ENCODE measurements at regions not wholly inside any gene's neighbourhood (a gene's known extent, or its start where the extent isn't known, plus 50 kb on each side); places are given as distances from the start of the nearest gene placed in this dataset.

DNA sequence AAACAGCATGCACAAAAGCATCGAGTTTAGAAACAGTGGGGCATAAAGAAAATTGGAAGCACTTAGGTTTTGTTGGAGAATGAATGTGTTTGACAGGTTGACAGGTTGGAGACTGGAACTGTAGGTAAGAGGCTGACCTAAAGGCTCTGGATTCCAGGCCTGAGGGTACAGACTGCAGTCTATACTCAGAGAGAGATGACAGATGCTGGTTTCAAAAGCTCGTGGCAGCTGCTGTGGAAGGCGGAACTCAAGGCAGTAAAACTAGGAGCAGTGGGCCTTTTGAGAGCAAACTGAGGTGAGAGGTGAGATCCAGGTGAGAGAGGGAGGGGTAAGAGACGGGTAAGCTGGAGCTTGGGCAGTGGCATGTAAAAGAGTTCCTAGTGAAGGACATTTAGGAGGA lies 415.2 kb downstream of the TRIML1 start:
- Mint-ChIP-seq H3K9me3 (peaks cover 3% of the 10 kb centered on the region), H3K4me3 (no peak overlapping the region), H3K36me3 (no peaks in the 10 kb centered on the region), H3K27me3 (no peaks in the 10 kb centered on the region), H3K4me1 (no peaks in the 10 kb centered on the region), H3K27ac (no peak overlapping the region)
- no peak for DNase-seq

- Mint-ChIP-seq H3K4me1 (no peaks in the 10 kb centered on the region), H3K27me3 (no peaks in the 10 kb centered on the region), H3K4me3 (no peak overlapping the region), H3K36me3 (no peaks in the 10 kb centered on the region), H3K27ac (no peak overlapping the region), H3K9me3 (peaks cover 6% of the 10 kb centered on the region)
- no peak for DNase-seq
Measured at GRCh38 chr4:188573104-188573503, 433.9 kb downstream of the TRIML1 start.

DNA sequence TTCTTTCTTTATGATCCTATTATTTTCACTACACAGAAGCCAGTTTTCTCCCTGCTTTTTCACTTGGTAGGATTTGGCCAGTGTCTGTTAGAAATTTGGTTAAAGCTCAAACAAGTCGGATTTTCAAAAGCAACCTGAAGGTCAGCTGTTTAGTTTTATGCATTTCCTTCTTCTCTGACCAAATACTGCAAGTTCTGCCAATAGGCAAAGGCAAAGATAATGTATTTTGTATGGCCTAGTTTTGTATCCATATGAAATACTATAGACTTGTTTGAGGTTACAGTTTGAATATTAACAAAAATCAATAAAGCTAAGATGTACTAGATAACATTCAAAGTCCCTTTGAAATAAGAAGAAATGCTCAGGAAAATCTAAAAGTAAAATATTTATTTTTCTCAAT lies 439.4 kb downstream of the TRIML1 start:
- Mint-ChIP-seq H3K4me3 (no peak overlapping the region), H3K27me3 (no peaks in the 10 kb centered on the region), H3K27ac (no peak overlapping the region), H3K9me3 (peaks cover 9% of the 10 kb centered on the region), H3K4me1 (no peaks in the 10 kb centered on the region), H3K36me3 (no peaks in the 10 kb centered on the region)
- DNase-seq: no peak

DNA sequence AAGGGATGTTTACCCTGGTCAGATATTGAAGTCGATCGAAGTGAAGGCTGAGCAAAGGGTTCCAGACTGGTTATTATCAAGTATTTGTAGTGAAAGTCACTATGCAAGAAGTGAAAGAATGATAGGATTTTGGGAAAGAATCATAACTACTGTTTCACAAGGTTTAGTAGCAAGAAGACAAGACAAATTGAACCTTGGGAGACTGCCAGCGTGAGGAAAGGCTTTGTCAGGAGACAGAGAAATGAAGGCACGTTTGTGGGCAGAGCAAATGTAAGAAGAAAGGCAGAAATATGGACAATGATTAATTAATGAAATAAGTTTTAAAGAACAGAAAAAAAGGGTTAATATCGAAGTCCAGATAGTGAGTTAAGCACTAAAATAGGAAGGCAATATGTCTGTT lies 456.8 kb downstream of the TRIML1 start:
- DNase-seq: no peak
- Mint-ChIP-seq H3K4me3 (no peak overlapping the region), H3K27ac (no peak overlapping the region), H3K9me3 (peaks cover 11% of the 10 kb centered on the region), H3K4me1 (no peaks in the 10 kb centered on the region), H3K36me3 (no peaks in the 10 kb centered on the region), H3K27me3 (no peaks in the 10 kb centered on the region)

- H3K4me1 Mint-ChIP-seq: no peaks in the 10 kb centered on the region
- H3K27me3 Mint-ChIP-seq: no peaks in the 10 kb centered on the region
- DNase-seq: no peak
- peaks cover 8% of the 10 kb centered on the region for H3K9me3 Mint-ChIP-seq
- H3K4me3 Mint-ChIP-seq: no peak overlapping the region
- no peak overlapping the region for H3K27ac Mint-ChIP-seq
- no peaks in the 10 kb centered on the region for H3K36me3 Mint-ChIP-seq
Measured at GRCh38 chr4:188603646-188604045, 464.4 kb downstream of the TRIML1 start.

- H3K27ac Mint-ChIP-seq: no peak overlapping the region
- no peaks in the 10 kb centered on the region for H3K36me3 Mint-ChIP-seq
- H3K9me3 Mint-ChIP-seq: peaks cover 1% of the 10 kb centered on the region
- no peak for DNase-seq
- no peak overlapping the region for H3K4me3 Mint-ChIP-seq
- no peaks in the 10 kb centered on the region for H3K4me1 Mint-ChIP-seq
- H3K27me3 Mint-ChIP-seq: no peaks in the 10 kb centered on the region
Measured at GRCh38 chr4:188606635-188607034, 467.4 kb downstream of the TRIML1 start.

DNA sequence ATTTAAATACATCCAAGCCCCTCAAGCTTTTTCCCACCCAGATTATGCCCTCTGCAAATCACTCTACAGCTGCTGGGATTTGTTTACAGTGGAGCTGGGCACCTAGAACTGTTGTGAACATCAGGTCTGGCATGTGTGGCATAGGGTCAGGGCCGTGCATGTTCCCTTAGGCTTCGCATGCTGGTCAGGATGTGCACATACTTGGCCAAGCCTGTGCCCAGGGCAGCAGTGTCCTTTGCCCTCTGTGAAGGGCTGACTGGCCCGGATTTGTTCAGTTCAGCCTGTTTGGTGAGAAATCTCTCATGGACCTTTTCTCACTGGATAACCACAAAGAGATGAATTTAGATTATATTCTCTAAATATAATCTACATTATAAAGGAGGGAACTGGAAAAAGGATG lies 471.9 kb downstream of the TRIML1 start:
- H3K27me3 Mint-ChIP-seq: no peaks in the 10 kb centered on the region

DNA sequence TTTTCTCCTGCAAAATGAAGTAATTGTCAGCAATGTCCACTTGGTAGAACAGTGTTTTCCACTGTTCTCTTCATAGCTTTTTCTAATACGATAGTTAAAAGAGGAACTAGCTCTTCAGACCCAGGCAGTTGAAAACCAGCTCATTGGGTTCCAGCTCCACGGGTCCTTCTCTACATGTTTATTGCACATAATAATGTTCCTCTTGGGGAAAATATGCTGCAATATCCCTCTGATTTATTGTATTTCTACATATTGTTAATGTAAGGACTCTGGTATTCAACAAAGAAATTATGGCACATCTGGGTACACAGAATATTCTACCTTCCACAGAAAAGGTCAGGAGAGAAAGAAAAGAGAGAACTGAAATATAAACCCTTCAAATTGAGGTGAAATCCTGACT lies 473.4 kb downstream of the TRIML1 start:
- Mint-ChIP-seq H3K27ac (no peak overlapping the region), H3K9me3 (peaks cover 13% of the 10 kb centered on the region), H3K27me3 (no peaks in the 10 kb centered on the region), H3K4me3 (no peak overlapping the region), H3K4me1 (no peaks in the 10 kb centered on the region), H3K36me3 (no peaks in the 10 kb centered on the region)
- DNase-seq: no peak

More for the DNA sequence above, 471.9 kb downstream of the TRIML1 start:
- Mint-ChIP-seq H3K27ac (no peak overlapping the region), H3K36me3 (no peaks in the 10 kb centered on the region), H3K9me3 (peaks cover 9% of the 10 kb centered on the region), H3K4me1 (no peaks in the 10 kb centered on the region), H3K4me3 (no peak overlapping the region)
- DNase-seq: no peak

GRCh38 chr4:188613976-188614375 lies 474.7 kb downstream of the TRIML1 start:
- no peaks in the 10 kb centered on the region for H3K4me1 Mint-ChIP-seq
- H3K4me3 Mint-ChIP-seq: no peak overlapping the region
- no peak overlapping the region for H3K27ac Mint-ChIP-seq
- no peaks in the 10 kb centered on the region for H3K36me3 Mint-ChIP-seq
- no peaks in the 10 kb centered on the region for H3K27me3 Mint-ChIP-seq
- DNase-seq: no peak
- H3K9me3 Mint-ChIP-seq: peaks cover 13% of the 10 kb centered on the region

DNA sequence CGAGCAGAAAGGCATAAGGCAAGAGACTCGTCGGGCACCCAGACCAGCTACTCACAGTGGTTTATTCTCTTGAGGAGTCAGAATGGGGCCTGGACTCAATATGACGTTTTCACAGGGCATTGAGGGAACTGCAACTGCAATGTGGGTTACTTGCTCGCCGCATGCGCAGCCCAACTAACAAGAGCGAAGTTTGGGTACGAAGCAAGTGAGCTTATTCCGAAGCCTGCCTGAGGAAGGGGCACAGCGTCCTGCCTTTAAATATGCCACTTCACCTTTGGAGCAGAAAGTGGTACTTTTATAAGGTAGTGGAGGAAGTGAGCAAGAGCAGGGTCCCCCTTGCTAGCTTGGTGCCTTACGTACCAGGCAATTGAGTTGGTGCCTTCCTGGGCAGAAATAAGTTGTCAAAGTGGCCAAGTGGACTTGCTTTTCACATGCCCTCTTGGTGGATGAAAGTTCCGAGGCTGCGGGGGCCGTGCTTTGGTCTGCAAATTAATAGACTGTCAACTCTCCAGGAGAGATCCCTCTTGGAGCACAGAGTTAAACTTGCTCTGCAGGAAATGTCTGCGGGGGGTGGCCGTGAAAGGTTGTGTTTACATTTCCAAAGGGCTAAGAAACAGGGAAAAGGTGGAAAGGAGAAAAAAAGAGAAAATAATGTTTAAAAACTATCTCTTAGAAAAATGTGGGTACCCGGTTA lies 480.4 kb downstream of the TRIML1 start:
- Mint-ChIP-seq H3K4me3 (no peak overlapping the region), H3K27me3 (no peaks in the 10 kb centered on the region)

GRCh38 chr4:188620608-188621007 lies 481.4 kb downstream of the TRIML1 start:
- Mint-ChIP-seq H3K4me3 (no peak overlapping the region), H3K9me3 (peaks cover 9% of the 10 kb centered on the region), H3K4me1 (no peaks in the 10 kb centered on the region), H3K36me3 (no peaks in the 10 kb centered on the region), H3K27me3 (no peaks in the 10 kb centered on the region), H3K27ac (no peak overlapping the region)
- no peak for DNase-seq

More for the DNA sequence above, 480.4 kb downstream of the TRIML1 start:
- Mint-ChIP-seq H3K27ac (no peak overlapping the region), H3K36me3 (no peaks in the 10 kb centered on the region), H3K9me3 (peaks cover 11% of the 10 kb centered on the region), H3K4me1 (no peaks in the 10 kb centered on the region)
- DNase-seq: no peak

GRCh38 chr4:188623314-188623854 lies 484.1 kb downstream of the TRIML1 start:
- no peaks in the 10 kb centered on the region for H3K36me3 Mint-ChIP-seq
- H3K9me3 Mint-ChIP-seq: peaks cover 4% of the 10 kb centered on the region
- no peak overlapping the region for H3K27ac Mint-ChIP-seq
- no peaks in the 10 kb centered on the region for H3K4me1 Mint-ChIP-seq
- no peak for DNase-seq
- H3K4me3 Mint-ChIP-seq: no peak overlapping the region
- H3K27me3 Mint-ChIP-seq: no peaks in the 10 kb centered on the region

GRCh38 chr4:188624370-188624769 lies 485.1 kb downstream of the TRIML1 start:
- no peak for DNase-seq
- H3K9me3 Mint-ChIP-seq: peaks cover 4% of the 10 kb centered on the region
- no peaks in the 10 kb centered on the region for H3K36me3 Mint-ChIP-seq
- no peaks in the 10 kb centered on the region for H3K27me3 Mint-ChIP-seq
- no peak overlapping the region for H3K27ac Mint-ChIP-seq
- H3K4me3 Mint-ChIP-seq: no peak overlapping the region
- no peaks in the 10 kb centered on the region for H3K4me1 Mint-ChIP-seq

DNA sequence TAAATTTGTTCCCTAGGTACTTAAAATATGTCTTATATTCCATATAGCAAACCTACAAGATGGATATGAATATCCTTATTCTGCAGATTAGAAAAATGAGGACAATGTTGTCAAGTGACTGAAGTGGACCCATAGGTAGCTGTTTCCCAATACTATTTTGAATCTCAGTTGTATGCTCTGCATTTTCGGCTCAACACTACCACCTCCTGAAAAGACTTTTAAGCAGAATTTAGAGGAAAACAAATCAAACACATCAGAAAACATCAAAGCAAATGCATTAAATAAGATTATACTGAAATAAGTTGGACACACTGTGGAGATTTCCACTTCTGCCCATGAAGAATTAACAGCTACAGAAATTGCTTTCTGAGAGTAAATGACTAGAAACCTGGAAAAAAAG lies 488.7 kb downstream of the TRIML1 start:
- Mint-ChIP-seq H3K27me3 (no peaks in the 10 kb centered on the region), H3K9me3 (peaks cover 9% of the 10 kb centered on the region), H3K4me3 (no peak overlapping the region), H3K27ac (no peak overlapping the region), H3K4me1 (no peaks in the 10 kb centered on the region), H3K36me3 (no peaks in the 10 kb centered on the region)
- DNase-seq: no peak

GRCh38 chr4:188639479-188640100 lies 500.3 kb downstream of the TRIML1 start:
- Mint-ChIP-seq H3K4me3 (no peak overlapping the region), H3K27ac (no peak overlapping the region), H3K9me3 (peaks cover 9% of the 10 kb centered on the region), H3K36me3 (no peaks in the 10 kb centered on the region), H3K4me1 (no peaks in the 10 kb centered on the region), H3K27me3 (no peaks in the 10 kb centered on the region)
- no peak for DNase-seq

DNA sequence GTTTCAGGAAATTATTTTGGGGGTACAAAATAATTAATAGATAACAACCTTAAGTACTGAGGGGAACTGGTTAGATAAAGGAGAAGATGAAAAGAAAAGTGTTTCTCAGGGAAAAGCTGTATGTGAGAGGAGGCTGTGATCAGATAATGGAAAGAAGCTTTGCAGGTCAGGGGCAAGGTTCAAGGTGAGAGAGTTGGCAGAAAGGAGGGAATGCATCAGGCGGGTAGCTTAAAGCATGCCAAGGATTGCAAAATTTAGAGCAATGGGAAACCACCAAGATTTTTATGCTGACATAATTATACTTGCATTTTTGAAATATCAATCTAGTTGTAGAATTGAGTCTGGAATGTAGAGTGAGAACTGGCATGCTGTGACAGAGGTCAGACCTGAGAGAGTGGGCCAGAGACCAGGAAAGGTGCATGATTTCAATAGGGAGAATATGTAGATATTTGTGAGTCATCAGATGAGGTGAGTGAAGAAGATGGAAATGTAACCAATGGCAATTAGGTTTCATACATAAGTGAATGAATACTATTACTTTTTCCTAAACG lies 508.7 kb downstream of the TRIML1 start:
- Mint-ChIP-seq H3K27me3 (no peaks in the 10 kb centered on the region), H3K27ac (no peak overlapping the region), H3K4me1 (no peaks in the 10 kb centered on the region), H3K9me3 (peaks cover 4% of the 10 kb centered on the region), H3K4me3 (no peak overlapping the region), H3K36me3 (no peaks in the 10 kb centered on the region)
- no peak for DNase-seq
